ENCODE measurements at regions not wholly inside any gene's neighbourhood (a gene's known extent, or its start where the extent isn't known, plus 50 kb on each side); places are given as distances from the start of the nearest gene placed in this dataset.

- DNase-seq (ENCODE audit: low read depth in 2 of 2) = no peak
These were observed 133.8 kb upstream of the HDAC9 start for GRCh38 chr7:18361756-18362155.

- DNase-seq (ENCODE audit: low read depth in 2 of 2) = no peak
These were observed 131.7 kb upstream of the HDAC9 start for GRCh38 chr7:18363751-18364380.

GRCh38 chr7:18364396-18364795 is 131.2 kb upstream of the HDAC9 start:
- no peak for DNase-seq (ENCODE audit: low read depth in 2 of 2)

- no peak for DNase-seq (ENCODE audit: low read depth in 2 of 2)
These were observed 129.2 kb upstream of the HDAC9 start for GRCh38 chr7:18366394-18366793.

- DNase-seq (ENCODE audit: low read depth in 2 of 2) = no peak
These were observed 126.5 kb upstream of the HDAC9 start for GRCh38 chr7:18369011-18369410.

- no peak for DNase-seq (ENCODE audit: low read depth in 2 of 2)
These were observed 124.9 kb upstream of the HDAC9 start for GRCh38 chr7:18370633-18371032.

GRCh38 chr7:18378989-18379605 is 116.5 kb upstream of the HDAC9 start:
- DNase-seq (ENCODE audit: low read depth in 2 of 2) = no peak

GRCh38 chr7:18384491-18385143 is 110.9 kb upstream of the HDAC9 start:
- DNase-seq (ENCODE audit: low read depth in 2 of 2) = no peak

GRCh38 chr7:18386607-18387006 is 108.9 kb upstream of the HDAC9 start:
- no peak for DNase-seq (ENCODE audit: low read depth in 2 of 2)

- no peak for DNase-seq (ENCODE audit: low read depth in 2 of 2)
These were observed 108.3 kb upstream of the HDAC9 start for GRCh38 chr7:18387191-18387735.

GRCh38 chr7:18390535-18390907 is 105.0 kb upstream of the HDAC9 start:
- no peak for DNase-seq (ENCODE audit: low read depth in 2 of 2)

GRCh38 chr7:18393465-18394118 is 102.0 kb upstream of the HDAC9 start:
- DNase-seq (ENCODE audit: low read depth in 2 of 2) = no peak

GRCh38 chr7:18395868-18396267 is 99.7 kb upstream of the HDAC9 start:
- DNase-seq (ENCODE audit: low read depth in 2 of 2) = no peak

- no peak for DNase-seq (ENCODE audit: low read depth in 2 of 2)
These were observed 98.6 kb upstream of the HDAC9 start for GRCh38 chr7:18396953-18397352.

- DNase-seq (ENCODE audit: low read depth in 2 of 2) = no peak
These were observed 95.9 kb upstream of the HDAC9 start for GRCh38 chr7:18399436-18400235.

GRCh38 chr7:18400275-18400674 is 95.3 kb upstream of the HDAC9 start:
- no peak for DNase-seq (ENCODE audit: low read depth in 2 of 2)

- DNase-seq (ENCODE audit: low read depth in 2 of 2) = no peak
These were observed 94.8 kb upstream of the HDAC9 start for GRCh38 chr7:18400726-18401125.

- DNase-seq (ENCODE audit: low read depth in 2 of 2) = no peak
These were observed 93.8 kb upstream of the HDAC9 start for GRCh38 chr7:18401757-18402156.

GRCh38 chr7:18402488-18403183 is 92.9 kb upstream of the HDAC9 start:
- peak; percentile 50 to 51 for DNase-seq (ENCODE audit: low read depth in 2 of 2)

GRCh38 chr7:18405726-18406125 is 89.8 kb upstream of the HDAC9 start:
- no peak for DNase-seq (ENCODE audit: low read depth in 2 of 2)

GRCh38 chr7:18407385-18407784 is 88.2 kb upstream of the HDAC9 start:
- DNase-seq (ENCODE audit: low read depth in 2 of 2) = no peak
